Cerebellar cortex (tissue), 1 donor: ENCODE measurements at regions not wholly inside any gene's neighbourhood (a gene's known extent, or its start where the extent isn't known, plus 50 kb on each side); places are given as distances from the start of the nearest gene placed in this dataset.

Experiments used
- DNase-seq: peaks from one replicate; pipeline ENCODE4 v3.0.0-alpha.2; 2015; ENCODE audit warnings: low spot score

DNA sequence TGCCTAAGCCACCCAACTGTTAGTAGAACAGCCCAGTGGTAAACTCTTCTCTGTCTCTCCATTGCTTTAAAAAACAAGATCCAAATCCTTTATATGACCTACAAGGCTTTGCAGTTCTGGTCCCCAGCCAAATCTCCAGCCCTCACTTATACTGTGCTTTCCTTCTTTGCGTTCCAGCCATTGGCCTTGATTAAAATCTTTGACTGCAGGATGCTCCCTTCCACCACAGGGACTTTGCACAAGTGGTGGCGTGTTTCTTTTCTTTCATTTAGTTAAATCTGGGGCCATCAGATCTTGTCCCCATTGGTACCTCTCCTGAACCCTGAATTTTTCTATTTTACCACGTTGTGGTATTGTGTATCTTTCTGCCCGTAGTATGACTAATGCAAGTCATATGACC, 183.7 kb downstream of the VRK1 start:
- DNase-seq = no peak

DNA sequence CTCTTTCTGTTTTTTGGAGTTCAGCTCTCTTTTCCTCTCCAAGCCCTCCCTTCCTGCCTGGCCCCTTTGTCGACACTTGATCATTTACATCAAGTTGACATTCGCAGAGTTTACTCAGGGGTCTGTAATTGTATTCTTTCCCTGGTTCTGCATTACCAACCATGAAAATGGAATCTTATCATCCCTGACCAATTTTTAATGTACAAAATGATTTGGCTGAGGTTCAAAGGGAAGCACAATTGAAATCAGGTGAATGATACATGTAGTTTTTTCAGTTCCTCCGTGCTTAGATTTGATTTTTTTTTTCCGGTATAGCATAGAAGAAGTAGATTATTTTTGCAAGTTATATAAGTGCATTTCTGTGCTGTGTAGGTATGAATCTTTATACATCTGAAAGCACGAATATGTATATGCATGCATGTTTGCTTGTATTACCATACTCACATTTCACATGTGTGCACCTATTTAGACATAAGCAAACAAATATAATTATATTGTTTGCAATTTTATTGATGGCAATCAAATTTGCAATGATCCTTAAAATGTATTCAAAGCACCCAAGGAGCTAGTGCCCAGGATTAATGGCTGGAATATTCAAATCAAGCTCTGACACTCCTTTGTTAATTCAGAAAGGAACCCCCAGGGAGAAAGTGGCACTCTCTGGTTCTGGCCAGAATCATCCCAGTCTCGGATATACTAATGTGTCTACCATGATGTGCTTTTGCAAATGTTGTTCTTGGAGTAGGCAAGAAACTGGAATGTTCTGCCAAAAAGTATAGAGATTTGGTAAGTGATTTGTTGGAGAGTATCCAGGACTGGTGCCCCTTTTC, 189.3 kb downstream of the VRK1 start:
- no peak for DNase-seq

DNA sequence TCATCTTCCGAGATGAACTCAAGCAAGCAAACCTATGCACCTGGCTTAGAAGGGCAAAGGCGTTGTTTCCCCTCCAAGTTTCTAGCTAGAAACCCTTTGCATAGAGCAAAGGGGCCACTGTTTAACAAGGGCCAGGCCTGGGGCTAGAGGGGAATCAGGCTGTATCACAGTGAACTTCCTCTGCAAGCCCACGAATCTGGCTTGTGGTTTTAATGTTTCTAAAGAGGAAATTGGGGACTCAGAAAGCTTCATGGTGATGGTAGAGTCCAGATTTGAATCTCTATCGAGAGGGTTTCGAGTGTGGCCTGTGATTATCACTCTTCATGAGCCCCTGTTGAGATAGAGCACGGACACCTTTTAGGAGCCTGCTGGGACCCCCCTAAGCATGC, 189.9 kb downstream of the VRK1 start:
- no peak for DNase-seq

DNA sequence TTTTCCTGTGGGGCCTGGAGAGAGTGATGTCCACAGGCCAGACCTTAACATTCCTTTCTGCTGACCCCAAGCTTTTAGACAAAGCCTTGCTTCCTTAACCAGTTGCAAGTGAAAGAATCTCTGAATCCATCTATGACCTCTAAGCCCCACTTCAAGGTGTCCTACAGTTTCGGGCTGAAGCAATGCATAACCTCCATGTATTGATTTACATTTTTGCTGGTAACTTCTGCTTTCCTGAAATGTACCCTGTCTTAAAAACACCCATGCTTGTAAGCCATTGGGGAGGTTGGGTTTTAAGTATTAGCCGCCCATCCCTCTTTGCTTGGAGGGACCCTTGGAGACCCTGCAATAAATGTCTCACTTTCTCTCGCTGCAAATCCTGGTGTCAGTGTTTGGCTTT, 190.6 kb downstream of the VRK1 start:
- DNase-seq = no peak

DNA sequence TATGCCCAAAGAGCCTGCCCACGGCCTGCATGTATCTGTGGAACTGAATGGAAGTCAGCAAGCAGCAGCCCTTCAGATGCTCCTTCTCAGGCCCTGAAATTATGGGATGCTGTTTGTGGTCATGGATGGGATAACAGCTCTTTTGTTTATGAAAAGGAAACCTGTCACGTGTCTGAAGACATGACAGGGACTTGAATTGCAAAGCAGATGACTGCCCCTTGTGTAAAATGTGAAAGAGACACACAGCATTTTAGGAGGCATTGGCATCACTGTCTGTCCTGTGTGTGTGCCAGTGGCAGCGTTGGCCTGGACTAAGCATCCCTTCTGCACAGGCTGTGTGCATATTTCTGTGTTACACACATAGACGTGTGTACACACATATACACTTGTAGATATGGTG, 192.1 kb downstream of the VRK1 start:
- no peak for DNase-seq

DNA sequence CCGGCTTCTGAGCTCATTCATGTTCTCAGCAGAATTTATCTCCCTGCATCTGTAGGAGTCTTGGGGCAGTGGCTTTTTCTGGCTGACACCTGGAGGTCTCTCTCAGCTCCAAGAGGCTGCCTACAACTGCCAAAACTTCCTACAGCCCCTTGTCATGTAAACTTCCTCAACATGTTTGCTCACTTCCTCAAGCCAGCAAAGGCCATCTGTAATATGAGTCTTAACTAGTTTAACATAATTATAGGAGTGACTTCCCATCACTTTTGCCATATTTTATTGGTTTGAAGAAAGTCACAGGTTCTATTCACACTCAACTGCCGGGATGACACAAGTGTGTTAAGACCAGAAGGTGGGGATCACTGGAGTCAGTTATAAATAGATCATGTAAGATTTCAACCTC, 194.0 kb downstream of the VRK1 start:
- no peak for DNase-seq

DNA sequence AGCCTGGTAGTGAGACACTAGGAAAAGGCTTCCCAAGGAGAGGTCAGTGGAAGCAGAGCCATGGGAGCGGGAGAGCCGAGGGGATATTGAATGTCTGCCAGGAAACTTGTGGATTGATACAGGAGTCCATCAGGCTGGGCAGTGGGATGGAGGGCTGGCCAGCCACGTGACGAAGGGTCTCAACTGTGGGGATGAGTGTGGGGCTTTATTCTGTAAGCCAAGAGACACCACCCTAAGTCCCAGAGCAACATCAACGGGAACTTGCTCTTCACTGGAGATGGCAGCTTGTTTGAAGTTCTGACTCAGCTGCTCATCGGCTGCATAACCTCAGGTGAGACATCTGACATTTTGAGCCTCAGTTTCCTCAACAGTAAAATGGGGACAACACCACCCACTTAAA, 197.8 kb downstream of the VRK1 start:
- no peak for DNase-seq

DNA sequence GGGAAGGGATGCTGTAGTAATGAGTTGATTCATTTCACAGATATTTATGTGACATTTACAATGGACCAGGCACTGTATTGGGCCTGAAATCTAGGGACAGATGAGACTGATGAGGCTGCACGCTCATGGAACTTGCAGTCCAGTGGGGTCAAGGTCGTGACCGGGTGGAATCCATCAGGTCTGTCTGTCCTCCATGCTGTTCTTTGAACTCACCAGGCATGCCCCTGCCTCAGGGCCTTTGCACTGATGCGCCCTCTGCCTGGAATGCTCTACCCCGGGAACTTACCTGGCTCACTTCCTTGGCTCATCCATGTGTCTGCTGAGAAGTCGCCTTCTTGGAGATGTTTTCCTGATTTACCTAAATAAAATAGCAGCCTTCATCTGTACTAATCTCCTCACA, 200.1 kb downstream of the VRK1 start:
- DNase-seq = no peak

DNA sequence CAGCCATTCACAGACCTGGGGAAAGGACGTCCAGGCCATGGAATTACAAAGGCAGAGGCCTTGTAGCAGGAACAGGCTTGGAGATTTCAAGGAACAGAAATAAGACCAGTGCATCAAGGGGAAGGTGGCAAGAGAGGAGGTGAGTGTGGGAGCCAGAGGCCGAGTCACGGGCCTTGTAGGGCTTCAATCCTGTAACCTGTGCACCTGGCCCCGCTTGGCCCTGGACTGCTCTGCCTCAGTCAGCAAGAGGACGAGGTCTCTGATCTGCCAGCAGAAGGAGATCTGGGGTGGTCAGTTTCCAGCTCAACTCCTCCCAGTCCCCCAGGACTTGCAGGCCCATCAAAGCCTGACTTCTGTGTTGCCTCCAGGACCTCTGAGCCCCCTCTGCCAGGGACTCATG, 200.8 kb downstream of the VRK1 start:
- DNase-seq = no peak

DNA sequence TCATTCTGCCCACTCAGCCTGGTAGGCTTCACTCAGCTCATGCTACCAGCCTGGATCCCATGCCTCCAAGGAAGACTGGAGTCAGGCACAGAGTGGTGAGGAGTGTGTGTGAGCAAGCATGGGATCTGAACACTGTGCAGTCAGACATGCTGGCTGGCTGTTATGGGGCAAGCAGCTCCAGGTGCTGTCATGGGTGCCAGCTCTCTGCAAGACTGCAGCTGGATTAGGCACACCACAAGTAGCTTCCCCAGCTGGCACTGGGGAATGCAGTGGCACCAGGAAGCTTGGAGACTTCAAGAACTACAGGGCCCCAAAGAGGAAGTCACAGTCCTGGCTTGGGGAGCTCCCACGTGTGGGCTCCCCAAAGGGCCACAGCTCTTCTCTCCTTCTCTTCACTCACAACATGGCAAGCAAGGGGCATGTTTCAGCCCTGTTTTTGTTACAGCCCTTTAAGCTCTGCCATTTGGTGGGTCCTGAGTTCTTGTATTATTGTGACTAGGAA, 202.5 kb downstream of the VRK1 start:
- DNase-seq = no peak

DNA sequence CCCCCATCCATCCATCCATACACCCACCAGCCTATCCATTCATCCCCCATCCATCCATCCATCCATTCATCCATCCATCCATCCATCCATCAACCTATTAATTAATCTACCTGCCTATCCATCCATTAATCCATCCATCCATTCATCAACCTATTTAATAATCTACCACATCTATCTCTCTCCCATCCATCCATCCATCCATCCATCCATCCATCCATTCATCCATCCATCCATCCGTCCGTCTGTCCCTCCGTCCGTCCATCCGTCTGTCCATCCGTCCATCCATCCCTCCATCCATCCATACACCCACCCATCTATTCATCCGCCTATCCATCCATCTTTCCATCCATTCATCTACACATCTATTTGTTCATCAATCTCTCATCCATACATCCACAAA, 205.3 kb downstream of the VRK1 start:
- no peak for DNase-seq

DNA sequence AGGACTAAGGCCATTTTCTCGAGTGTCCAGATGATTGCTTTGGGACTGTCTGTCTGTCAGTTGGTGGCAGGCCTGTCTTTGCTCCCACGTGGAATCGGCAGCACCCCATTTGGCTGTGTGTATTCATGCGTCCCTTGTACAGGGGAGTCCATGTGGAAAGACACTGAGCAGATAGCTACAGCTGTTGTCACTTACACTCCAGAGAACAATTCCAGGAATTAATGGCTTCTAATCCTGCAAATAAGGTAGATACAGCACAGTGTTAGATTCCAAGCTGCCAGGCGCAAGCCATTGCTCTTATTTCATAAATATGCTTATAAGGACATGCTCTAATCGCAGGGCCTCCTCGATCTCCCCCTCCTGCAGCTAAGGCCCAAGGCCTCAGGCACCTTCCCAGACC, 208.8 kb downstream of the VRK1 start:
- DNase-seq = no peak

DNA sequence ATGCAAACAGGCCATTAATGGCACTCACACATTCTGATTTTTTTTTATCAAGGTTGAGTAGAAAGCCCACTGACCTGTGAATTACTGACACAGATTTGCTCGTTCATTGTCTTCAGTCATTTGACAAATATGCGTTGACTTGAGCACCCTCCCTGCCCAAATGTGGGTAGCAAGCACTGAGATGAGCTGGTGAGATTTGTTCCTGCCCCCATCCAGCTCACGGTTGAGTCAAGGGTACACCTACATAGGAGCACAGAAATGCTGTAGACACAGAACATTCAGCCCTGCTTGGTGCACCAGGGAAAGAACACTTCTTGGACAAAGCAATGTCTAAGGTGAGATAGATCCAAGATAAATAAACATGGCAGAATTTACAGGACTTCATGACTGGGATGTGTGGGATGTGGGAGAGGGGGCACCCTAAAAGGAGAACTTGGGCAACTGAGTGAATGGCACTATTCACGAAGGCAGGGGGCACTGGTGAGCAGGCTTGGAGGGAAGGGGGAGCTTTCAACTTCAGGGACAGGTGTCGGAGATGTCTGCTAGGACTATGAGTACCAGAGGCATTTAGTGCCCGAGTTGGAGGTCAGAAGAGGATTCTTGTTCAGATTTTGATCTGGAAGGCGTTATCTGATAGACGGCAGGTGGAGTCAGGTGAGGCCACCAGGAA, 213.4 kb downstream of the VRK1 start:
- no peak for DNase-seq

DNA sequence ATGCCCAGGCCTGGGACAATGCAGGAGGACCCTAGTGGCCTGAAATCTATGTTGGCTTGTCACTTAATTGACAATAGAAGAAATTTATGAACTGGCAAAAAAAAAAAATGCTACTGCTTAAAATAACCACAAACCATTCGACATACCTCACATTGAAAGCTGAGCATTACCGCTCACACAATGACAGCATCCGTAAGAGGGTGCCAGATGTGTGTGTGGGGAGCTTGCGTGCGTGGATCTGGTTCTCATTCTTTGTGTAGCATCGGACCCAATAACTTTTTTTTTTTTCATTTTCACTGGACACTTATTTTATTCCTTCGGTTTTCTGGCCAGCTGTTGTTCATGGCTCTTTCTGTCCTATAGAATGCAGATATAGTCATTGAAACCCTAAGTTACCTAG, 216.7 kb downstream of the VRK1 start:
- DNase-seq = no peak

DNA sequence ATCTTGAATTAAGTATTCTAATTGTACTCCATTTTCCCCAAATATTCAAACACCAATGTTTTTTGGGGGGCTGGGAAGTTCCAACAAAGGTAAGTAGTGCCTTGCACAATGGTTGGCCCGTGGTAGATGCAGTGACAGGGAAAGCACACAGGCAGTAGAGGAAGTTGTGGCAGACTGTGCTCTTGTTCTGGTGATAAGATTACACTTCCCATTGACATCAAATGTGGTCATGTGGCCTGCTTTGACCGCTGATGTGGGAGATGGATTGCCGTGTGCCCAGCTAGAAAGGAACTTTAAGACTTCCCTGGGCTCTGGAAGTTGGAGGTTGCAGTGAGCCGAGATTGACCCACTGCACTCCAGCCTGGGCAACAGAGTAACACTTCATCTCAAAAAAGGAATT, 223.8 kb downstream of the VRK1 start:
- DNase-seq = no peak

DNA sequence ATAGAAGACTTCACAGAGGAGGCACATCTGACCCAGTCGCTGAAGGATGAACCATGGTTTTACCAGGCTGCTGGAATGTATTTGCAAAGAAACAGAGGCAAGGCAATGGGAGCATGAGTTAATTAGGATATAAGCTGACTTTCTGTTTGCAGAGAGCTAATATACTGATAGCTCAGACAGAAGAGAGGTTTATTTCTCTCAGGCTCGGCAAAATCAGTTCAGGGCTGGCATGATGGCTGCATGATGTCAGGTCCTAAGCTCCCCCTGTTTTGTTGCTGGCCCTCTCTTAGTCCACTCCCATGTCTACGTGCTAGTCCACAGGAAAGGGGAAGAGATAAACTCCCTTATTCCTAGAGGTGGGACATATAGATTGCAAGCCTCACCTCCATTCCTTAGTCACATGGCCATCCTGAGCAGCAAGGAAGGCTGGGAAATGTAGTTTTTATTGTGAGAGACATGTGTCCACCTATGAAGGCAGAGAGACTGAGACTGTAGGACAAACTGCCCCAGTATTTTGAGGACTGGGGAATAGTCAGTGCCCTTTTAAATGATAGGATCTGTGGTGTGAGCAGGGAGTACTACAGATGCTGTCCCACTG, 224.5 kb downstream of the VRK1 start:
- peak; percentile 25 for DNase-seq

DNA sequence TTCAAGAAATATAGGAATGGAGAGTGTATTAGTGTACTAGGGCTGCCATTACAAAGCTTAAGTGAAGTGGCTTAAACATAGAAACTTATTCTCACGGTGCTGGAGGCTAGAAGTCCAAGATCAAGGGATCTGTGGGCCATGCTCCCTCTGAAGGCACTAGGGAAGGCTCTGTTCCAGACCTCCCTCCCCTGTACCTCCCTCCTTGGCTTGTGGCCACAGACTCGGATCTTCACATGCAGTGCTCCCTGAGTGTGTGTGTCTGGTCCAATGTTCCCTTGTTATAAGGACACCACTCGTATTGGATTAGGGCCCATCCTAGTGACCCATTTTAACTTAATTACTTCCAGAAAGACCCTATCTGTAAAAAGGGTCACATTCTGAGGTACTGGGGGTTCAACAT, 225.6 kb downstream of the VRK1 start:
- DNase-seq = peak; percentile 90

DNA sequence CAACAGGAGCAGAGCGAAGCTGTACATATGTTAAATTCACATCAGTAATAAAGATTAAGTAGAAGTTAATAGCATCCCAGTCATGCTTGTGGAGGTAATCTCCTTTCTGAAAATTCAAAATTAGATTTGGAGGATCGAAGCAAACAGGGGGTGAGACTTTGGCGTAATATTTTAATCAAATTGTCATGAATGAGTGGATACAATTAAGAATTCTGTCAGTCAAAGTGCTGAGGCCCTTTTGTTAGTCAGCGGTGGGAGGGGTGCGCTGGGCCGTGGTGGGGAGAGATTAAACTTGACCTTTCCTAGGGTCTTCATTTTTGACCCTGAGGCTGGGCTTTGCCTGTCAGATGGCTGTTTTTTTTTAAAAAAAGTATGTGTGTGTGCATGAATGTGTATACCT, 226.7 kb downstream of the VRK1 start:
- no peak for DNase-seq

DNA sequence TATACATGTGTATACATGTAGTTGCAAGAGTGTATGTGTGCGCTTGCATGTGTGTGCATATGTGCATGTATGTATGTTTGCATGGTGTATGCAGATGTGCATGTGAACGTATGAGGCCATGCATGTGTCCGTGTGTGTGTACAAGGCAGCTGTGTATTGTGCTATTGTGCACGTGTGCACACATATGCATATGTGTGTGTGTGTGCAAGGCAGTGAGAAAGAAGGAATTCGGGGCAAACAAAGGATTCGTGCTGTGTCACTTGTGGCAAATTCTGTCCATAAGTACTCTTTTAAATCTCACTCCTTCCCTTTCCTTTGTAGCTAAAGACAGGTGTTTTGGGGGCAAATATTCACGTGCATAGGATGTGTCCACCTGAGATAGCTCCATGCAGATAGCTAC, 227.1 kb downstream of the VRK1 start:
- DNase-seq = no peak

DNA sequence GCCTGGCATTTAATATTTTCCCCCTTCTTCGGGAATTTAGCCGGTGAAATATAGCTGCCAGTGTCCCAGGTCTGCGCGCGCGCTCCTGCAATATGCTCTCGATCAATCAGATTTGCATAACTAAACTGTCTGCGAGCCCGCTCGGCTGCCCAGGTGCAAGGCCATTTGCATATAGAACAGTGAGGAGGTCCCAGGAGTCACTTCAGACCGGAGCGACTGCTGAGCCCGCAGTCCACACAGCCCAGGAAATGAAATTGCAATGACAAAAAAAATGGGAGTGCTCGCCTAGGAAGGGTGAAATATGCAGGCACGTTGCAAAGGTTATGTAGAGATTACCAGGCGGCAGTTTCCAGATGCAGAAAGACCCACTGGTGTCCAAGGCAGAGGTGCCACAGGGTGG, 228.5 kb downstream of the VRK1 start:
- DNase-seq = no peak

DNA sequence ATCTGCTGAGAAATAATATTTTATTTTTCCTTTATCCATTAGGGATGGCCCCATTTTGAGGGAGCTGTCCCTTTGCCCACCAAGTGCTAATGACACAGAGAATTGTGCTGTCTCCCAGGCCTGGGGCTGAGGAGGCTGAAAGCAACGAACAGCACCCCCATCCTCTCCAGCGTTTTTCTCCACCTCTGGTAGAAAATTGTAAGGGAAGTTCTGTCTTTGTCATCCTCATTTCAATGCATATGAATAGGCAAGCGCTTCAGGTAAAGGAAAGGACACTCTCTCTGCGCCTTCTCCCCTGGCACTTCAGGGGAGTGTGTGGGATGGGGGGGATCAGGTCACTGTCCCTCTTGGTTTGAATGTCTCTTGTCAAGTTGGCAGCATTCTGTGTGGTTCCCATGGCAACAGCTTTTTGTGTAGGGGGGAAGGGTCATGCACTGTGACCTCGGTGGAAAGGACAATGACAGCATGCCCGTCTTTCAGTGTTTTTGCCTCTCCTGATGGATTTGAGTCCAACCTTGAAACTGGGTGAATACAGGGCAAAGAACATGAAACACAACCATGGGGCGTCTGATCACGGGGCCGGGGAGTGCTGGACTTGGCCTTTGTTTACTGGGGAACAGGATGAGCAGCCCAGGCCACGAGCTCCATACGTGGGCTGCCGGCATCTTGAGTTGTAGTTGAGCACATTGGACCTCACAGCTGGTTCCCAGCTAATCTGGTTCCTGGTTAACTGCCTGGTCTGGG, 230.2 kb downstream of the VRK1 start:
- DNase-seq = no peak

DNA sequence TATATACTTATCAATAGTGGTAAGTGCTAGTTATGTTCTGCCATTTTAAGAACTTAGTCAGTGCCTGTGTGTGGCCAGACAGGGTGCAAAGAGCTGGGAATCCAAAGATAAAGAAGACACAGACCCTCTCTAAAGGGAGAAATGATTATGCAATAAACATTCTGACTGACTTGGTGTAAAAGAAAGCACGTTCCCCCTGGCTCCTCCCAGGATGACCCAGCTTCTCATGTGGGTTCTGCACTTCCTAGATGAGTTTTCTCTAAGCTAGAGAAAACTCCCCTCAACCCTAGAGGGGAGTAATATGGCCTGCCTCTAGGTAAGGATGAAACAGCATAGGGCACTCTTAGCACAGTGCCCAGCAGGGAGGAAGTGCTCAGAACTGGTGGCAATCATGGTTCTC, 231.2 kb downstream of the VRK1 start:
- DNase-seq = no peak

DNA sequence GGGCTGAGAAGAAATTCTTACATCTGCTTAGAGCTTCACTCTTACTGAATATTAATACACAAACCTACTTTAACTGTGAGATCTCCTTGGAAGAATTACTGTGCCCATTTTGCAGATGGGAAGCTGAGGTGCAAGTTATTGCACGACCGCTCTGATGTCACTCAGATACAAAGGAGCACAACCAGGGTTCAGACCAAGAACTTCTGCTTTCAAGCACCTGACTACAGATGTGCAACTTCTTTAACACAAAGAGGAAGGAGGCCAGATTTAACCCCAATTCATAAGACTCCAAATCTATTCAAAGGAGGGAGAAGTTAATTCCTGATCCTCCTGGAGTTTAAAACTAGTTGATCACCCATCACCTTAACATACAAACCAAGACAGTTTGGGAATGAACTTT, 232.6 kb downstream of the VRK1 start:
- DNase-seq = no peak
